Heart left ventricle (tissue), 16 donors: ENCODE measurements at regions not wholly inside any gene's neighbourhood (a gene's known extent, or its start where the extent isn't known, plus 50 kb on each side); places are given as distances from the start of the nearest gene placed in this dataset.
A peak's percentile ranks its signal among the peaks of the same experiment; 100 is the strongest.

ENCODE experiments used
- ATAC-seq, 4 donors: fragments of 200-7000 bp; cut with Tn5 transposase; one replicate each; pipeline ENCODE4 v1.9.1; 2020 to 2022; ENCODE audit warnings: moderate library complexity in 4 of 4, mild to moderate bottlenecking in 3 of 4, moderate number of reproducible peaks in 1 of 4
- DNase-seq, 5 donors: peaks; one replicate each; pipeline ENCODE4 v3.0.0-alpha.2; 2020
- H3K27ac ChIP-seq, 12 donors: fragments of 200-600 bp; sonication (generic) in 4 of 12; one replicate each; pipeline versions ENCODE4 v1.5.0 to v1.8.0; 2016 to 2022; ENCODE audit warnings: mild to moderate bottlenecking in 2 of 12
- H3K27me3 ChIP-seq, 9 donors: fragments of 200-600 bp; sonication (generic) in 2 of 9; one replicate each; pipeline versions ENCODE4 v1.5.1 to v1.8.0; 2016 to 2022; ENCODE audit warnings: mild to moderate bottlenecking in 3 of 9
- H3K36me3 ChIP-seq, 9 donors: fragments of 200-600 bp; sonication (generic) in 2 of 9; one replicate each; pipeline versions ENCODE4 v1.5.0 to v1.8.0; 2018 to 2022; ENCODE audit warnings: mild to moderate bottlenecking in 2 of 9
- H3K4me1 ChIP-seq, 12 donors: fragments of 200-600 bp; sonication (generic) in 4 of 12; one replicate each; pipeline versions ENCODE4 v1.5.0 to v1.8.0; 2016 to 2022; ENCODE audit warnings: mild to moderate bottlenecking in 3 of 12
- H3K4me3 ChIP-seq, 12 donors: fragments of 200-600 bp; sonication (generic) in 4 of 12; one replicate each; pipeline versions ENCODE4 v1.5.0 to v1.8.0; 2017 to 2022; ENCODE audit warnings: mild to moderate bottlenecking in 9 of 12, moderate library complexity in 4 of 12
- H3K9me3 ChIP-seq, 12 donors: fragments of 200-600 bp; sonication (generic) in 4 of 12; one replicate each; pipeline versions ENCODE4 v1.5.0 to v1.8.0; 2016 to 2022; ENCODE audit warnings: mild to moderate bottlenecking in 1 of 12
- CTCF ChIP-seq, 12 donors: fragments of 200-600 bp; sonication (generic) in 4 of 12; IDR thresholded peaks; one replicate each; pipeline versions ENCODE4 v1.5.0 to v1.8.0; 2018 to 2022; ENCODE audit warnings: antibody characterized with exemption in 12 of 12, mild to moderate bottlenecking in 5 of 12
- POLR2A ChIP-seq, 2 donors: fragments of 450-650 bp; IDR thresholded peaks; one replicate each; pipeline ENCODE4 v1.6.1; 2017; ENCODE audit warnings: antibody characterized with exemption in 2 of 2, mild to moderate bottlenecking in 2 of 2, moderate library complexity in 2 of 2
- WGBS, 4 donors: extraction: QIAGEN DNeasy Blood & Tissue Kit in 2 of 4; methylation state at CpG; one replicate each; pipeline versions ENCODE4 v1.1.5 to v1.1.7; 2013 to 2018; 5-methylcytosine and 5-hydroxymethylcytosine counted together
- intact Hi-C, 10 donors: fragments of 100-400 bp; cut with DNase I; formaldehyde crosslinking; loops; one replicate each; pipeline versions ENCODE4 v1.11.1 to v1.14.2; 2022
- donor health status: ischemic (EF 13 %, LVEDD 7.1; RV severe dilation, severe dysfunction).
- donor health status: healthy with polysubstance abuse.
- donor health status: DM: no; HTN: yes; CAD: no.
- donor health status: DM: no; HTN: no; CAD: no.
- donor health status: ischemic (EF 25% LVEDD 6.9; RV normal size, moderate dysfunction).
- donor health status: ischemic (EF 25% LVEDD 5.7; RV mildly dilated, moderate dysfunction).
- donor health status: healthy.
- donor health status: DM: yes; HTN: yes; CAD: no.
- donor health status: ischemic (EF 35%, LVEDD 5.7; RV mildly dilated, moderate dysfunction).
- donor health status: nonischemic (EF 11% LVEDD 7.7; RV severe dilation, severe dysfunction).
- donor health status: DM: yes; HTN: yes; CAD: no.
- donor health status: PGD.
- donor health status: ischemic (EF 29% LVEDD 5.4; RV normal size, mild dysfunction).
- donor health status: nonischemic (EF 23%, LVEDD 6.1; RV moderate dilation, normal function).

- no peak for TF ChIP-seq CTCF (IDR thresholded peaks at IDR 0.05)
- TF ChIP-seq POLR2A (IDR thresholded peaks at IDR 0.05): no peak
- ATAC-seq: no peak
- no peak for DNase-seq
- Histone ChIP-seq H3K9me3 (no peaks in the 10 kb centered on the region), H3K4me3 (no peak overlapping the region), H3K4me1 (peaks cover 0 to 20% (median 8%) of the 10 kb centered on the region in 12 donors), H3K36me3 (no peaks in the 10 kb centered on the region), H3K27ac (no peak overlapping the region), H3K27me3 (peaks cover 0 to 5% (median 0%) of the 10 kb centered on the region in 9 donors)
- intact Hi-C loops: loop anchor here in 1 of 10 donors (10.0 kb wide), 1 partner anchor 1249 kb away; no protein-coding TSS in a partner anchor
These were observed 65.0 kb upstream of the POU2AF1 start for GRCh38 chr11:111444040-111444439.

- WGBS, 4 donors: 77 to 84% (median 82%) methylated on average over 7 of the region's 7 CpGs
- intact Hi-C loops: loop anchor here in 1 of 10 donors (10.0 kb wide), 1 partner anchor 1249 kb away; no protein-coding TSS in a partner anchor
- no peak for ATAC-seq
These were observed 64.6 kb upstream of the POU2AF1 start for GRCh38 chr11:111443640-111444039.

GRCh38 chr11:111443032-111443431, 64.0 kb upstream of the POU2AF1 start:
- 81 to 90% (median 87%) methylated on average over 2 of the region's 2 CpGs for WGBS, 4 donors

More at GRCh38 chr11:111443640-111444039, 64.6 kb upstream of the POU2AF1 start:
- no peak overlapping the region for H3K27ac ChIP-seq
- H3K4me3 ChIP-seq: no peak overlapping the region
- TF ChIP-seq POLR2A (IDR thresholded peaks at IDR 0.05) (no peak), CTCF (IDR thresholded peaks at IDR 0.05) (no peak)
- DNase-seq: no peak
- no peaks in the 10 kb centered on the region for H3K36me3 ChIP-seq
- H3K4me1 ChIP-seq: peaks cover 0 to 20% (median 8%) of the 10 kb centered on the region in 12 donors
- peaks cover 0 to 5% (median 0%) of the 10 kb centered on the region in 9 donors for H3K27me3 ChIP-seq
- H3K9me3 ChIP-seq: no peaks in the 10 kb centered on the region

GRCh38 chr11:111441443-111441842, 62.4 kb upstream of the POU2AF1 start:
- Histone ChIP-seq H3K36me3 (no peaks in the 10 kb centered on the region), H3K4me1 (peaks cover 0 to 16% (median 9%) of the 10 kb centered on the region in 12 donors), H3K27me3 (no peaks in the 10 kb centered on the region), H3K4me3 (no peak overlapping the region), H3K27ac (peak overlapping the region in 1 of 12 donors; percentile 56), H3K9me3 (no peaks in the 10 kb centered on the region)
- intact Hi-C loops: loop anchor here in 1 of 10 donors (10.0 kb wide), 1 partner anchor 1247 kb away; no protein-coding TSS in a partner anchor
- no peak for TF ChIP-seq CTCF (IDR thresholded peaks at IDR 0.05)
- TF ChIP-seq POLR2A (IDR thresholded peaks at IDR 0.05): no peak
- 85 to 90% (median 89%) methylated on average over 8 of the region's 8 CpGs for WGBS, 4 donors
- ATAC-seq (no peak), DNase-seq (no peak)

More at GRCh38 chr11:111443032-111443431, 64.0 kb upstream of the POU2AF1 start:
- Histone ChIP-seq H3K4me1 (peaks cover 0 to 20% (median 8%) of the 10 kb centered on the region in 12 donors), H3K36me3 (no peaks in the 10 kb centered on the region), H3K27ac (no peak overlapping the region), H3K9me3 (no peaks in the 10 kb centered on the region), H3K27me3 (peaks cover 0 to under 1% (median 0%) of the 10 kb centered on the region in 9 donors), H3K4me3 (no peak overlapping the region)
- no peak for DNase-seq
- intact Hi-C loops: loop anchor here in 1 of 10 donors (10.0 kb wide), 1 partner anchor 1248 kb away; no protein-coding TSS in a partner anchor
- no peak for ATAC-seq
- TF ChIP-seq CTCF (IDR thresholded peaks at IDR 0.05) (no peak), POLR2A (IDR thresholded peaks at IDR 0.05) (no peak)
